ENCODE measurements at regions not wholly inside any gene's neighbourhood (a gene's known extent, or its start where the extent isn't known, plus 50 kb on each side); places are given as distances from the start of the nearest gene placed in this dataset.

- no peak for TF ChIP-seq CTCF (IDR thresholded peaks at IDR 0.05; ENCODE audit: insufficient read depth, low read length, poor library complexity, severe bottlenecking)
- Histone ChIP-seq H3K27me3 (replicated peaks; ENCODE audit: control insufficient read depth, insufficient read depth, low read length) (no peaks in the 10 kb centered on the region), H3K4me3 (replicated peaks; ENCODE audit: low read depth, low read length) (no peak overlapping the region), H3K36me3 (ENCODE audit: control insufficient read depth, insufficient read depth, low read length) (no peaks in the 10 kb centered on the region)
- no peak for DNase-seq (ENCODE audit: extremely low read depth, insufficient read length)
These were observed 399.2 kb upstream of the MKI67 start for GRCh38 chr10:128525444-128525843.

- Histone ChIP-seq H3K4me3 (replicated peaks; ENCODE audit: low read depth, low read length) (no peak overlapping the region), H3K27me3 (replicated peaks; ENCODE audit: control insufficient read depth, insufficient read depth, low read length) (no peaks in the 10 kb centered on the region), H3K36me3 (ENCODE audit: control insufficient read depth, insufficient read depth, low read length) (no peaks in the 10 kb centered on the region)
- no peak for DNase-seq (ENCODE audit: extremely low read depth, insufficient read length)
- no peak for TF ChIP-seq CTCF (IDR thresholded peaks at IDR 0.05; ENCODE audit: insufficient read depth, low read length, poor library complexity, severe bottlenecking)
These were observed 399.7 kb upstream of the MKI67 start for GRCh38 chr10:128525936-128526335.

- no peaks in the 10 kb centered on the region for H3K36me3 ChIP-seq (ENCODE audit: control insufficient read depth, insufficient read depth, low read length)
- no peak for DNase-seq (ENCODE audit: extremely low read depth, insufficient read length)
- no peak for TF ChIP-seq CTCF (IDR thresholded peaks at IDR 0.05; ENCODE audit: insufficient read depth, low read length, poor library complexity, severe bottlenecking)
- no peak overlapping the region for H3K4me3 ChIP-seq (replicated peaks; ENCODE audit: low read depth, low read length)
- H3K27me3 ChIP-seq (replicated peaks; ENCODE audit: control insufficient read depth, insufficient read depth, low read length), result no peaks in the 10 kb centered on the region
These were observed 400.7 kb upstream of the MKI67 start for GRCh38 chr10:128526791-128527375.

GRCh38 chr10:128527711-128528110, 401.5 kb upstream of the MKI67 start:
- Histone ChIP-seq H3K4me3 (replicated peaks; ENCODE audit: low read depth, low read length) (no peak overlapping the region), H3K36me3 (ENCODE audit: control insufficient read depth, insufficient read depth, low read length) (no peaks in the 10 kb centered on the region), H3K27me3 (replicated peaks; ENCODE audit: control insufficient read depth, insufficient read depth, low read length) (no peaks in the 10 kb centered on the region)
- TF ChIP-seq CTCF (IDR thresholded peaks at IDR 0.05; ENCODE audit: insufficient read depth, low read length, poor library complexity, severe bottlenecking), result no peak
- DNase-seq (ENCODE audit: extremely low read depth, insufficient read length), result no peak

- no peak for DNase-seq (ENCODE audit: extremely low read depth, insufficient read length)
- no peak overlapping the region for H3K4me3 ChIP-seq (replicated peaks; ENCODE audit: low read depth, low read length)
- TF ChIP-seq CTCF (IDR thresholded peaks at IDR 0.05; ENCODE audit: insufficient read depth, low read length, poor library complexity, severe bottlenecking), result no peak
- no peaks in the 10 kb centered on the region for H3K27me3 ChIP-seq (replicated peaks; ENCODE audit: control insufficient read depth, insufficient read depth, low read length)
- no peaks in the 10 kb centered on the region for H3K36me3 ChIP-seq (ENCODE audit: control insufficient read depth, insufficient read depth, low read length)
These were observed 401.9 kb upstream of the MKI67 start for GRCh38 chr10:128528167-128528566.

GRCh38 chr10:128528781-128529180, 402.6 kb upstream of the MKI67 start:
- no peak for TF ChIP-seq CTCF (IDR thresholded peaks at IDR 0.05; ENCODE audit: insufficient read depth, low read length, poor library complexity, severe bottlenecking)
- Histone ChIP-seq H3K4me3 (replicated peaks; ENCODE audit: low read depth, low read length) (no peak overlapping the region), H3K36me3 (ENCODE audit: control insufficient read depth, insufficient read depth, low read length) (no peaks in the 10 kb centered on the region), H3K27me3 (replicated peaks; ENCODE audit: control insufficient read depth, insufficient read depth, low read length) (no peaks in the 10 kb centered on the region)
- DNase-seq (ENCODE audit: extremely low read depth, insufficient read length), result no peak

Data from GM06990 (cell line).